Medulla oblongata (tissue), 1 donor: ENCODE measurements at regions not wholly inside any gene's neighbourhood (a gene's known extent, or its start where the extent isn't known, plus 50 kb on each side); places are given as distances from the start of the nearest gene placed in this dataset.

Experiments used
- DNase-seq: peaks from one replicate; pipeline ENCODE4 v3.0.0-alpha.2; 2015; ENCODE audit errors: extremely low spot score

- DNase-seq = no peak
Observed at GRCh38 chr10:33815776-33816175, 481.3 kb upstream of the NRP1 start.

- DNase-seq = no peak
Observed at GRCh38 chr10:33813871-33814270, 479.4 kb upstream of the NRP1 start.

GRCh38 chr10:33813415-33813814, 478.9 kb upstream of the NRP1 start:
- no peak for DNase-seq

- DNase-seq = no peak
Observed at GRCh38 chr10:33812586-33812985, 478.1 kb upstream of the NRP1 start.

GRCh38 chr10:33810986-33811385, 476.5 kb upstream of the NRP1 start:
- no peak for DNase-seq

GRCh38 chr10:33809732-33810131, 475.3 kb upstream of the NRP1 start:
- no peak for DNase-seq

- DNase-seq = no peak
Observed at GRCh38 chr10:33808475-33808874, 474.0 kb upstream of the NRP1 start.

GRCh38 chr10:33807531-33808359, 473.3 kb upstream of the NRP1 start:
- DNase-seq = no peak

GRCh38 chr10:33805831-33806230, 471.4 kb upstream of the NRP1 start:
- DNase-seq = no peak

GRCh38 chr10:33804584-33804983, 470.1 kb upstream of the NRP1 start:
- no peak for DNase-seq

- DNase-seq = no peak
Observed at GRCh38 chr10:33803248-33803647, 468.8 kb upstream of the NRP1 start.

GRCh38 chr10:33802566-33802965, 468.1 kb upstream of the NRP1 start:
- DNase-seq = no peak

GRCh38 chr10:33801705-33802104, 467.2 kb upstream of the NRP1 start:
- DNase-seq = no peak

GRCh38 chr10:33800986-33801385, 466.5 kb upstream of the NRP1 start:
- DNase-seq = no peak

GRCh38 chr10:33800545-33800944, 466.1 kb upstream of the NRP1 start:
- no peak for DNase-seq

- no peak for DNase-seq
Observed at GRCh38 chr10:33799944-33800323, 465.5 kb upstream of the NRP1 start.

- no peak for DNase-seq
Observed at GRCh38 chr10:33799281-33799943, 464.9 kb upstream of the NRP1 start.

GRCh38 chr10:33798754-33799153, 464.3 kb upstream of the NRP1 start:
- DNase-seq = no peak

GRCh38 chr10:33796680-33797079, 462.2 kb upstream of the NRP1 start:
- no peak for DNase-seq

GRCh38 chr10:33795529-33795928, 461.1 kb upstream of the NRP1 start:
- no peak for DNase-seq

GRCh38 chr10:33794460-33794859, 460.0 kb upstream of the NRP1 start:
- DNase-seq = no peak

GRCh38 chr10:33793793-33794192, 459.3 kb upstream of the NRP1 start:
- DNase-seq = no peak

- DNase-seq = peak; percentile 51
Observed at GRCh38 chr10:33791272-33791660, 456.8 kb upstream of the NRP1 start.
